ENCODE measurements at regions not wholly inside any gene's neighbourhood (a gene's known extent, or its start where the extent isn't known, plus 50 kb on each side); places are given as distances from the start of the nearest gene placed in this dataset.

DNA sequence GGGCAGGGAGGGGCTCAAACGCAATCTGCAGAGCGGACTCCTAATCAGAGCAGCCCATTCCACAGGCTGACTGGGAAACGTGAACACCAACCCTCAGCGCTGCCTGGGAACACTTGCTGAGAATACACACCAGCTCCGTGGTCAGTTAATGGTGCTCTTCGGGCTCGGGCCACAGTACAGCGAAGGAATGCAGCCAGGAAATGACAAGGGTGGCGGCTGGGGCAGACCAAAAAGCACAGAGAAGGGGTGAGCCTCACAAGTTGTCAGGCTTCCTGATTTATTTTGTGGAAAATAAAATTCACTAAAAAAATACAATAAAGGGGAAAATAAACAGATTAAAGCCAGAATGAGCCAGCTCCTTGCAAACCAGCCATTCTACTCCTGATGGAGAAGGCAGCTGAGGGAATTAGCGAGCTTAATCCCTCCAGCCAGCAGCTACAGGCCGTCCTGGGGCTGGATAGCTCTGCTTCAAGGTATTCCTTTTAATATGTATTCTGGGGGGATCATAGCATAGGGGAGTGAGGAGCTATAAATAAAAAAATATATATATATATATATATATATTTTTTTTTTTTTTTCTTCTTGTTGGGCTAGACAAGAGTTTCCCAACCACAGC is 165.5 kb upstream of the NTM start:
- CTCF ChIA-PET: interaction anchor here (0.8 to 1.2 kb wide), 3 partner anchors 9 to 166 kb away, joined by 3 to 7 read pairs (median 5); no protein-coding TSS in a partner anchor
- no peak for DNase-seq (ENCODE audit: low spot score)

DNA sequence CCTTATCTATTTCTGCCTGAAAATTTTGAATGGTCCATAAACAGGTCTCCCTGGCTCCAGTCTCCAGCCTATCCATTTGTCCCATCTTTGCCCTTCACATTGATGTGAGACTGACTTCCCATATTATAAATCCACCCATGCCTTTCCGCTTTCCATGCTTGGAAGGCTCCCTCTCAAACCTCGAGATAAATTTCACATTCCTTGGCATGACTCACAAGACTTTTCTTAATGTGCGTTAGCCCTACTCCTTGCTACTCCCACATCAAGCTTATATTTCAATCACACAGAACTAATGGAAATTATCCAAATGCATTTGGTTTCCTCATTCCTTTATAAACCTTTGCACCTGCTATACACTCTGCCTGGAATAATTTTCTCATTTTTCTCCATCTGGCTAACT is 163.7 kb upstream of the NTM start:
- ATAC-seq (no peak), DNase-seq (ENCODE audit: low spot score) (no peak)
- Mint-ChIP-seq H3K27me3 (ENCODE audit: low read depth) (no peaks in the 10 kb centered on the region), H3K9me3 (peaks cover 6% of the 10 kb centered on the region), H3K4me3 (no peak overlapping the region), H3K27ac (no peak overlapping the region), H3K36me3 (no peaks in the 10 kb centered on the region), H3K4me1 (peaks cover 5% of the 10 kb centered on the region; the same call in 1 of the 2 replicates)
- ChIA-PET CTCF (no interaction called here), POLR2A (no interaction called here)
- TF ChIP-seq, protein P1, sequence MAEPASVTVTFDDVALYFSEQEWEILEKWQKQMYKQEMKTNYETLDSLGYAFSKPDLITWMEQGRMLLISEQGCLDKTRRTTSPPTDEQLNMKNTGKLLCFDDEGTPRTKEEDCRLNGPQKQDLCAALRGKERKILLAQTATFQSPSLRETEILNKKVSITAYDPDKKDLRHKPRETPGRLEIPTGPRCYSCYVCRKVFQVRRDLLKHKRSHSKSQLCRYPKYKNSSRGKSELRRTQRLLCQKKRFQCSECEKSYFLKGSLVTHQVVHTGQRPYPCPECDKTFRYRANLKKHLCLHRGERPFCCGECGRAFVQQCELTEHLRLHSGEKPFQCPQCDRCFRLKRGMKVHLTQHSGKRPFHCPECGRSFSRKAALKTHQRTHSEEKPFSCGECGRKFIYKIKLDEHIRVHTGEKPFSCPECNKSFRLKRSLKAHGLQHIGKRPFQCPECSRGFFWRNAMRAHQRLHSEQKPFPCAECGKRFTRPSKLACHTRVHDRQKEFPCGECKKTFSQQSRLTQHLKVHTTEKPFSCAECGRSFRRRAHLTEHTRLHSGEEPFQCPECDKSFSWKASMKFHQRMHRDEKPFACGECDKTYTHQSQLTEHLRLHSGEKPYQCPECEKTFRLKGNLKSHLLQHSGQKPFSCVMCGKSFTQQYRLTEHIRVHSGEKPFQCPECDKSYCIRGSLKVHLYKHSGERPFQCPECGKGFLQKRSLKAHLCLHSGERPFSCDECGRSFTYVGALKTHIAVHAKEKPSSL (CRISPR knock-in tag; conservative IDR thresholded peaks at IDR 0.05): no peak
- TF ChIP-seq, protein P2, sequence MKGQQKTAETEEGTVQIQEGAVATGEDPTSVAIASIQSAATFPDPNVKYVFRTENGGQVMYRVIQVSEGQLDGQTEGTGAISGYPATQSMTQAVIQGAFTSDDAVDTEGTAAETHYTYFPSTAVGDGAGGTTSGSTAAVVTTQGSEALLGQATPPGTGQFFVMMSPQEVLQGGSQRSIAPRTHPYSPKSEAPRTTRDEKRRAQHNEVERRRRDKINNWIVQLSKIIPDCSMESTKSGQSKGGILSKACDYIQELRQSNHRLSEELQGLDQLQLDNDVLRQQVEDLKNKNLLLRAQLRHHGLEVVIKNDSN (CRISPR knock-in tag; IDR thresholded peaks at IDR 0.05): no peak
- TF ChIP-seq, protein P3, sequence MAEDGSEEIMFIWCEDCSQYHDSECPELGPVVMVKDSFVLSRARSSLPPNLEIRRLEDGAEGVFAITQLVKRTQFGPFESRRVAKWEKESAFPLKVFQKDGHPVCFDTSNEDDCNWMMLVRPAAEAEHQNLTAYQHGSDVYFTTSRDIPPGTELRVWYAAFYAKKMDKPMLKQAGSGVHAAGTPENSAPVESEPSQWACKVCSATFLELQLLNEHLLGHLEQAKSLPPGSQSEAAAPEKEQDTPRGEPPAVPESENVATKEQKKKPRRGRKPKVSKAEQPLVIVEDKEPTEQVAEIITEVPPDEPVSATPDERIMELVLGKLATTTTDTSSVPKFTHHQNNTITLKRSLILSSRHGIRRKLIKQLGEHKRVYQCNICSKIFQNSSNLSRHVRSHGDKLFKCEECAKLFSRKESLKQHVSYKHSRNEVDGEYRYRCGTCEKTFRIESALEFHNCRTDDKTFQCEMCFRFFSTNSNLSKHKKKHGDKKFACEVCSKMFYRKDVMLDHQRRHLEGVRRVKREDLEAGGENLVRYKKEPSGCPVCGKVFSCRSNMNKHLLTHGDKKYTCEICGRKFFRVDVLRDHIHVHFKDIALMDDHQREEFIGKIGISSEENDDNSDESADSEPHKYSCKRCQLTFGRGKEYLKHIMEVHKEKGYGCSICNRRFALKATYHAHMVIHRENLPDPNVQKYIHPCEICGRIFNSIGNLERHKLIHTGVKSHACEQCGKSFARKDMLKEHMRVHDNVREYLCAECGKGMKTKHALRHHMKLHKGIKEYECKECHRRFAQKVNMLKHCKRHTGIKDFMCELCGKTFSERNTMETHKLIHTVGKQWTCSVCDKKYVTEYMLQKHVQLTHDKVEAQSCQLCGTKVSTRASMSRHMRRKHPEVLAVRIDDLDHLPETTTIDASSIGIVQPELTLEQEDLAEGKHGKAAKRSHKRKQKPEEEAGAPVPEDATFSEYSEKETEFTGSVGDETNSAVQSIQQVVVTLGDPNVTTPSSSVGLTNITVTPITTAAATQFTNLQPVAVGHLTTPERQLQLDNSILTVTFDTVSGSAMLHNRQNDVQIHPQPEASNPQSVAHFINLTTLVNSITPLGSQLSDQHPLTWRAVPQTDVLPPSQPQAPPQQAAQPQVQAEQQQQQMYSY (CRISPR knock-in tag; IDR thresholded peaks at IDR 0.05): no peak
- TF ChIP-seq, protein P4, sequence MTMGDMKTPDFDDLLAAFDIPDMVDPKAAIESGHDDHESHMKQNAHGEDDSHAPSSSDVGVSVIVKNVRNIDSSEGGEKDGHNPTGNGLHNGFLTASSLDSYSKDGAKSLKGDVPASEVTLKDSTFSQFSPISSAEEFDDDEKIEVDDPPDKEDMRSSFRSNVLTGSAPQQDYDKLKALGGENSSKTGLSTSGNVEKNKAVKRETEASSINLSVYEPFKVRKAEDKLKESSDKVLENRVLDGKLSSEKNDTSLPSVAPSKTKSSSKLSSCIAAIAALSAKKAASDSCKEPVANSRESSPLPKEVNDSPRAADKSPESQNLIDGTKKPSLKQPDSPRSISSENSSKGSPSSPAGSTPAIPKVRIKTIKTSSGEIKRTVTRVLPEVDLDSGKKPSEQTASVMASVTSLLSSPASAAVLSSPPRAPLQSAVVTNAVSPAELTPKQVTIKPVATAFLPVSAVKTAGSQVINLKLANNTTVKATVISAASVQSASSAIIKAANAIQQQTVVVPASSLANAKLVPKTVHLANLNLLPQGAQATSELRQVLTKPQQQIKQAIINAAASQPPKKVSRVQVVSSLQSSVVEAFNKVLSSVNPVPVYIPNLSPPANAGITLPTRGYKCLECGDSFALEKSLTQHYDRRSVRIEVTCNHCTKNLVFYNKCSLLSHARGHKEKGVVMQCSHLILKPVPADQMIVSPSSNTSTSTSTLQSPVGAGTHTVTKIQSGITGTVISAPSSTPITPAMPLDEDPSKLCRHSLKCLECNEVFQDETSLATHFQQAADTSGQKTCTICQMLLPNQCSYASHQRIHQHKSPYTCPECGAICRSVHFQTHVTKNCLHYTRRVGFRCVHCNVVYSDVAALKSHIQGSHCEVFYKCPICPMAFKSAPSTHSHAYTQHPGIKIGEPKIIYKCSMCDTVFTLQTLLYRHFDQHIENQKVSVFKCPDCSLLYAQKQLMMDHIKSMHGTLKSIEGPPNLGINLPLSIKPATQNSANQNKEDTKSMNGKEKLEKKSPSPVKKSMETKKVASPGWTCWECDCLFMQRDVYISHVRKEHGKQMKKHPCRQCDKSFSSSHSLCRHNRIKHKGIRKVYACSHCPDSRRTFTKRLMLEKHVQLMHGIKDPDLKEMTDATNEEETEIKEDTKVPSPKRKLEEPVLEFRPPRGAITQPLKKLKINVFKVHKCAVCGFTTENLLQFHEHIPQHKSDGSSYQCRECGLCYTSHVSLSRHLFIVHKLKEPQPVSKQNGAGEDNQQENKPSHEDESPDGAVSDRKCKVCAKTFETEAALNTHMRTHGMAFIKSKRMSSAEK (CRISPR knock-in tag; IDR thresholded peaks at IDR 0.05; ENCODE audit: borderline replicate concordance): no peak
- no peak for TF ChIP-seq ZNF263 (CRISPR knock-in tag; IDR thresholded peaks at IDR 0.05; ENCODE audit: low read depth)

More for the DNA sequence above, 165.5 kb upstream of the NTM start:
- no peaks in the 10 kb centered on the region; the same call in 1 of the 2 replicates for H3K27me3 Mint-ChIP-seq (ENCODE audit: low read depth)
- POLR2A ChIA-PET: no interaction called here
- H3K36me3 Mint-ChIP-seq: no peaks in the 10 kb centered on the region
- TF ChIP-seq ESRRA (CRISPR knock-in tag; IDR thresholded peaks at IDR 0.05; ENCODE audit: borderline replicate concordance): no peak
- TF ChIP-seq NR2C2 (CRISPR knock-in tag; IDR thresholded peaks at IDR 0.05): no peak
- TF ChIP-seq, protein P5, sequence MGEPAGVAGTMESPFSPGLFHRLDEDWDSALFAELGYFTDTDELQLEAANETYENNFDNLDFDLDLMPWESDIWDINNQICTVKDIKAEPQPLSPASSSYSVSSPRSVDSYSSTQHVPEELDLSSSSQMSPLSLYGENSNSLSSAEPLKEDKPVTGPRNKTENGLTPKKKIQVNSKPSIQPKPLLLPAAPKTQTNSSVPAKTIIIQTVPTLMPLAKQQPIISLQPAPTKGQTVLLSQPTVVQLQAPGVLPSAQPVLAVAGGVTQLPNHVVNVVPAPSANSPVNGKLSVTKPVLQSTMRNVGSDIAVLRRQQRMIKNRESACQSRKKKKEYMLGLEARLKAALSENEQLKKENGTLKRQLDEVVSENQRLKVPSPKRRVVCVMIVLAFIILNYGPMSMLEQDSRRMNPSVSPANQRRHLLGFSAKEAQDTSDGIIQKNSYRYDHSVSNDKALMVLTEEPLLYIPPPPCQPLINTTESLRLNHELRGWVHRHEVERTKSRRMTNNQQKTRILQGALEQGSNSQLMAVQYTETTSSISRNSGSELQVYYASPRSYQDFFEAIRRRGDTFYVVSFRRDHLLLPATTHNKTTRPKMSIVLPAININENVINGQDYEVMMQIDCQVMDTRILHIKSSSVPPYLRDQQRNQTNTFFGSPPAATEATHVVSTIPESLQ (CRISPR knock-in tag; IDR thresholded peaks at IDR 0.05): no peak
- TF ChIP-seq, protein P6, sequence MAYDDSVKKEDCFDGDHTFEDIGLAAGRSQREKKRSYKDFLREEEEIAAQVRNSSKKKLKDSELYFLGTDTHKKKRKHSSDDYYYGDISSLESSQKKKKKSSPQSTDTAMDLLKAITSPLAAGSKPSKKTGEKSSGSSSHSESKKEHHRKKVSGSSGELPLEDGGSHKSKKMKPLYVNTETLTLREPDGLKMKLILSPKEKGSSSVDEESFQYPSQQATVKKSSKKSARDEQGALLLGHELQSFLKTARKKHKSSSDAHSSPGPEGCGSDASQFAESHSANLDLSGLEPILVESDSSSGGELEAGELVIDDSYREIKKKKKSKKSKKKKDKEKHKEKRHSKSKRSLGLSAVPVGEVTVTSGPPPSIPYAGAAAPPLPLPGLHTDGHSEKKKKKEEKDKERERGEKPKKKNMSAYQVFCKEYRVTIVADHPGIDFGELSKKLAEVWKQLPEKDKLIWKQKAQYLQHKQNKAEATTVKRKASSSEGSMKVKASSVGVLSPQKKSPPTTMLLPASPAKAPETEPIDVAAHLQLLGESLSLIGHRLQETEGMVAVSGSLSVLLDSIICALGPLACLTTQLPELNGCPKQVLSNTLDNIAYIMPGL (CRISPR knock-in tag; IDR thresholded peaks at IDR 0.05): no peak
- TF ChIP-seq, protein P2 (CRISPR knock-in tag; IDR thresholded peaks at IDR 0.05): no peak
- TF ChIP-seq, protein P7, sequence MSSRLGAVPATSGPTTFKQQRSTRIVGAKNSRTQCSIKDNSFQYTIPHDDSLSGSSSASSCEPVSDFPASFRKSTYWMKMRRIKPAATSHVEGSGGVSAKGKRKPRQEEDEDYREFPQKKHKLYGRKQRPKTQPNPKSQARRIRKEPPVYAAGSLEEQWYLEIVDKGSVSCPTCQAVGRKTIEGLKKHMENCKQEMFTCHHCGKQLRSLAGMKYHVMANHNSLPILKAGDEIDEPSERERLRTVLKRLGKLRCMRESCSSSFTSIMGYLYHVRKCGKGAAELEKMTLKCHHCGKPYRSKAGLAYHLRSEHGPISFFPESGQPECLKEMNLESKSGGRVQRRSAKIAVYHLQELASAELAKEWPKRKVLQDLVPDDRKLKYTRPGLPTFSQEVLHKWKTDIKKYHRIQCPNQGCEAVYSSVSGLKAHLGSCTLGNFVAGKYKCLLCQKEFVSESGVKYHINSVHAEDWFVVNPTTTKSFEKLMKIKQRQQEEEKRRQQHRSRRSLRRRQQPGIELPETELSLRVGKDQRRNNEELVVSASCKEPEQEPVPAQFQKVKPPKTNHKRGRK (CRISPR knock-in tag; IDR thresholded peaks at IDR 0.05; ENCODE audit: borderline replicate concordance): no peak
- peaks cover 1% of the 10 kb centered on the region for H3K9me3 Mint-ChIP-seq
- H3K4me3 Mint-ChIP-seq: no peak overlapping the region
- peak; percentile 47; the same call in 1 of the 2 replicates for ATAC-seq
- 0 out of 2 replicates have a peak, but pooled peaks cover 5% of the 10 kb centered on the region for H3K4me1 Mint-ChIP-seq
- no peak overlapping the region for H3K27ac Mint-ChIP-seq
